NCI-H526 treated with DMSO at 0.1 percent for 48 hours (cell line): ENCODE measurements at regions not wholly inside any gene's neighbourhood (a gene's known extent, or its start where the extent isn't known, plus 50 kb on each side); places are given as distances from the start of the nearest gene placed in this dataset.
A peak's percentile ranks its signal among the peaks of the same experiment; 100 is the strongest.

Experiments used
- DNase-seq: peaks from one replicate; lab custom pipeline; 2025; lab: John Stamatoyannopoulos, UW

DNA sequence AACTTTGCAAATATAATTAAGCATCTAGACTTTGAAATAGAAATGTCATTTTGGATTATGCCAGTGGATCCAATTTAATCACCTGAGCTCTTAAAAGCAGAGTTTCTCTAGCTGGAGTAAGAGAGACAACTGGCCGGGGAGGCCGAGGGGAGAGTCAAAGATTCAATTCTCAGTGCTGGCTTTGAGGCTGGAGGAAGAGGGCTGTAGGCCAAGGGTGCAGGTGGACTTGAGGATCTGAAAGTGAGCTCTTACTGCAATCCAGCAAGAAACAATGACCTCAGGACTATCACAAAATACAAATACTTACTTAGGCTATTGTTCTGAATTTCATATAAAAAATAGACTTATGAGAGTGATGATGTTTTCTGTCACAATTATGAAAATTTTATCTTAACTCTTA, 814.5 kb downstream of the CBLN2 start:
- DNase-seq: no peak

DNA sequence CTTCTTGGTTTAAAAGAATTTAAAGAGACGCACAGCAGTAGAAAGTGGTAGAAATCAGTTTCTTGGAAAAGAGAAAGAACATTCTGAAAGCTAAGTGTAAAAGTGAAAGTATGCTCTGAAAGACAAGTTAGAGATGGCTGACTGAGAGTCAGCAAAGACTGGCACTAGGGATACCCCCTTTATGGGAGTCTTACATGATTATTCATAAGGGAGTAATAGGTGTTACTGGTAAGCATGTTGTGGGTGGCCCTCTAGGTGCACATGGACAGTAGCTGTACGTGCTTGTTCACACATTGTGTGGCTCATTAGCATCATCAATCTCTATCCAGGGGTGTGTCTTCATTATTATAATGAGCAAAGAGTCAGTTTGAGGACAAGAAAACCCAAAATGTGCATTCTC, 816.2 kb downstream of the CBLN2 start:
- DNase-seq: no peak

DNA sequence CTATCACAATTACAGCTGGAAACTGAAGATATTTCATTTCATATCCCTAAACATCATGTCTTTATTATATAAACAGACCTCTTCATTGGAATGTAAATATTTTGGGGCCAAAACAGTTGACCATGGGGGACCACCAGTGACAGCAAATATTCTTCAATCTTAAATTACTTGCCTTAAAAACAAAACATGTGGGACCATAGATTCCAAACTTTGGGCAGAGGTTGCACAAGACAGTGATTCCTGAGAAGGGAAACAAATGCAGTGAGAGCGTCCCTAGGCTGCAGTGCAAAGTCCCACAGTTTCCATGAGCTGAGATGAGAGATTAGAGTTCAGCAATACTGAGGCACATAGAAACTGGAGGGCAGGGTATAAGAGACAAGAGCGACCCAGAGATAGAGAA, 818.9 kb downstream of the CBLN2 start:
- no peak for DNase-seq

GRCh38 chr18:71707985-71708500, 836.1 kb downstream of the CBLN2 start:
- DNase-seq: no peak

DNA sequence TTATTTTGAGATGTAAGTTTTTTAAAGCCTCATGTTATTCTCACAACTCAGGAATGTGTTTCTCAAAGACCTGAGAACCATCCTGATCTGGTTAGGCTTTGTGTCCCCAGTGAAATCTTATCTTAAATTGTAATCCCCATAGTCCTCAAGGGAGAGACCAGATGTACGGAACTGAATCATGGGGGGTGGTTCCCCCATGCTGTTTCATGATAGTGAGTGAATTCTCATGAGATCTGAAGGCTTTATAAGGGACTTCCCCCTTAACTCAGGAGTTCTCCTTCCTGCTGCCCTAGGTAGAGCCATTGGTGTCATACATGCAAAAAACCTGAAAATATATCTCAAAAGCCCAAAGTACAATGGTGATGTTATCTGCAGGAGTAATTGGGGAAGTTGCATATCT, 836.7 kb downstream of the CBLN2 start:
- DNase-seq: no peak

- no peak for DNase-seq
Measured at GRCh38 chr18:71689416-71690160, 854.6 kb downstream of the CBLN2 start.

DNA sequence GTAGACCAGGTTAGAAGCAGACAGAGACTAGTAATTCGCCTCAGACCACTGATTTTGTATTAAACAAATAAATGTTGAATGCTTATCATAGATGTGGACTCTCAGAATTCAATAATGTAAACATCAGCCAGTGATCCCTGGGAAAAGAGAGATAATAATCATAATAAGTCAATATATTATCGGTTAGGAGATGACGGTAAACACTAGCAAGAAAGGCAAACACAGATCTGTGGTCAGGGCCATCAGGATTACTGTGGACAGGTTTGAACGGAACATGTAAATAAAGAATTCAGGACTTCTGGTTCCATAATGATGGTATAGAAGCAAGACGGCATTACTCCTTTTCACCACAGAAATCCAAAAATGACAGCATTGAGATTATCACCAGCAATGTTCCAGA, 861.6 kb downstream of the CBLN2 start:
- DNase-seq: peak; percentile 42

DNA sequence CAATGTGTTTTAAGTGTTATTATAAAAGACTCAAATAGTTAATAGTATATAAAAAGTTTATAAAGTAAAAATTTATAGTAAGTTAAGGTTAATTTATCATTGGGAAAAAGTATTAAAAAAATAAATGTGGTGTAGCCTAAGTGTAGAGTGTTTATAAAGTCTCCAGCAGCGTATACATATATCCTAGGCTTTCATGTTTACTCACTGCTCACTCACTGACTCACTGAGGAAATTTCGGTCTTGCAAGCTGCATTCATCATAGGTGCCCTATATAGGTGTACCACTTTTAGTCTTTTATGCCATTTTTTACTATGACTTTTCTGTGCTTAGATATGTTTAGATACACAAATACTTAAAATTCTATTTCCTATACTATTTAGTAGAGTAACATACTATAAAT, 866.0 kb downstream of the CBLN2 start:
- DNase-seq: no peak

DNA sequence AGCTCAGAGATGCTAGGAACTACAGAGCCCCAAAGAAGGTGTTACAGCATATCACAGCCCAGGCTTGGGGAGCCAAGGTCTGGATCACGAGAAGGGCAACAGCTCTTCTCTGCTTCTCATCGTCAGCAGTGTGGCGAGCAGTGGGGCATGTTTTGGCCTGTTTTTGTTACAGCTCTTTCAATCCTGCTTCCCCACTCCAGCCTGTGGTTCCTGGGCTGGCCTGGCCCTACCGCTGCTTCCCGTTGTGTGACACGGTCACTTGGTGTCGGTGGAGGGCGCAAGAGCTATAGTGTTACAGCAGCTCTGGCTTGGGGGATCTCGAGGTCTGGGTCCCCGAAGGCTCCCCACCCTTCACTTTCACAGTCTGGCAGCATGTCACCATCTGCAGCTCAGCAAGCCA, 870.2 kb downstream of the CBLN2 start:
- DNase-seq: no peak

DNA sequence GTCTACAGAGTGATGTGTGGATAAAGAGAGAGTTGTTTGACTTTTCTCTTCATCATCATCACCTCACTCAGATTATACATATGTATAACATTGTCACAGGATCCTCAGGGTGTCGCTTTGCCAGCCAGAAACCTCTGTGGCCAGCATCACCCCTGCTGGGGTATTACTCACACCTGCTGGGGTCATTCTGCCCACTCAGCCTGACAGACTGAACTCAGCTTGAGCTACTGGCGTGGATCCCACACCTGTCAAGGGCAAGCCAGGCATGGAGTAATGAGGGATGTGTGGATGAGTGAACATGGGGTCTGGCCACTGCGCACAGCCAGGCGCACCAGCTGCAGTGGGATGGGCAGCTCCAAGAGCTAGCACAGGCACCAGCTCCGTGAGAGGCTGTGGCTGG, 870.6 kb downstream of the CBLN2 start:
- no peak for DNase-seq

GRCh38 chr18:71666481-71666880, 877.7 kb downstream of the CBLN2 start:
- DNase-seq: no peak

GRCh38 chr18:71665131-71665530, 879.0 kb downstream of the CBLN2 start:
- DNase-seq: no peak

- DNase-seq: no peak
Measured at GRCh38 chr18:71643822-71644221, 900.3 kb downstream of the CBLN2 start.

- no peak for DNase-seq
Measured at GRCh38 chr18:71630696-71631095, 913.4 kb downstream of the CBLN2 start.

- DNase-seq: no peak
Measured at GRCh38 chr18:71625556-71626090, 918.5 kb downstream of the CBLN2 start.

DNA sequence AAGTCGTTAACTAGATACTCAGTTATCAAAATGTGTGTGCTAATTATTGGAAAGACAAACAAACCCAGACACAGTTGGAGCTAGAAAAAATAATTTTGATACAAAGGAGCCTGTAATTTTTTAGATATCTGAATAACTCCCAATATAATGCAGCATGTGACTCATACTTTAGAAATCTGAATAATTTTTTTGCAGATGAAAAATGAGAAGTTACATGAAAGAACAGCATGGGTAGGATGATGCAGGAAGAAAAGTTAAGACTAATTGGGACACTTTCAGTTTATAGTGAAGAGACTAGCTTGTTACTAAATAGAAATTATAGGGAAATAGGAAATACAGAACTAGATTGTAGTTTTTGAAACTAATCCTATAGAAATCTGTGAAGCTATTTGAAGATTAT, 945.8 kb downstream of the CBLN2 start:
- no peak for DNase-seq

DNA sequence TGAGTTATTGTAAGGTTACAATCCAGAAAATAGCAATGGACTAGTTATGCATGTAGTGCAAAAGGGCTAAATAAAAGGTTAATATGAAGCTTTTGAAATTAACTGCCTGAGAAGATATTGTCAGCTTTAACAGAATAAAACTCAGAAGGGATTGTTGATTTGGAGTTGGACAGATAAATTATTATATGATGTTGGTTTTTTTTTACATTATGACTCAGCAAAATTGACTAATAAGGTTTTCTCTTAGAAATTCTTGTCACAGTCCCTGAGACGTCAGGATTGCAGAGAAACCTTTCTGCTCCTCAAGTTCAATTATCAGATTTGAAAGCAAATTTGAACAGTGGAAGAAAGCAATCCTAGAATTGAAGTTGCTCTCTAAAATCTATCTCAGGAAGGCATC, 946.9 kb downstream of the CBLN2 start:
- no peak for DNase-seq

- DNase-seq: no peak
Measured at GRCh38 chr18:71583252-71583651, 960.9 kb downstream of the CBLN2 start.

DNA sequence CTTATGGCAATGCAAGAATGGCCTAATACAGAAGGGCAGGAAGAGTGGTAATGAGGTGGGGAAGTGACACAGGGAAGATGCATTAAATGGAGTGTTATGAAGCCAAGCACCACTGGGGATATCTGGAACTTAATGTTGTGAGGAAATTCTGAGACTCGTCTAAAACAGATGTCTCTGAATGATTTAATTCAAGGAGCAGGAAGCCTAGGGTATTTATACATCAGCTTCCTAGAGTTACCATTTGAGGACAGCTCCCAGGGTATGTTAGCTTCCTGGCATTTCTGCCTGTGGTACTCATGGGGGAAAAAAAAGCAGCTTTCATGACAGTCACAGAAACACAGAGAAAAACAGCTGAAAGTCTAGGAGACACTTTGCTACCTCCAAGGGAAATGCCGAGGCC, 989.5 kb downstream of the CBLN2 start:
- DNase-seq: no peak

DNA sequence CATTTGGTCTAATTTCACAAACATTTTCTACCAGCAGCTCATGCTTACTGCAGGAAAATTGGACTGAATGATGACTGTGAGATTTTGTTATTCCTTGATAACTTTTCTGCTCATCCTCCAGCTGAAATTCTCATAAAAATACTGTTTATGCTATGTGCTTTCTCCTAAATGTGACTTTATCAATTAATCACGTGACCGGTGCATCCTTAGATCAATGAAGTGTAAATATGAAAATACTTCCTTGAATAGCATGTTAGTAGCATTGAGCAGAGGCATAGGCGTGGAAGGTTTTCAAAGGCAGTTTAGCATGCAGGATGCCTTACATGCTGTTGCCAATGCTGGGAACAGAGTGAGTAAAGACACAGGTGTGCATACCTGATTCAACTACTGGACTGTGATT, 1002.5 kb downstream of the CBLN2 start:
- no peak for DNase-seq

DNA sequence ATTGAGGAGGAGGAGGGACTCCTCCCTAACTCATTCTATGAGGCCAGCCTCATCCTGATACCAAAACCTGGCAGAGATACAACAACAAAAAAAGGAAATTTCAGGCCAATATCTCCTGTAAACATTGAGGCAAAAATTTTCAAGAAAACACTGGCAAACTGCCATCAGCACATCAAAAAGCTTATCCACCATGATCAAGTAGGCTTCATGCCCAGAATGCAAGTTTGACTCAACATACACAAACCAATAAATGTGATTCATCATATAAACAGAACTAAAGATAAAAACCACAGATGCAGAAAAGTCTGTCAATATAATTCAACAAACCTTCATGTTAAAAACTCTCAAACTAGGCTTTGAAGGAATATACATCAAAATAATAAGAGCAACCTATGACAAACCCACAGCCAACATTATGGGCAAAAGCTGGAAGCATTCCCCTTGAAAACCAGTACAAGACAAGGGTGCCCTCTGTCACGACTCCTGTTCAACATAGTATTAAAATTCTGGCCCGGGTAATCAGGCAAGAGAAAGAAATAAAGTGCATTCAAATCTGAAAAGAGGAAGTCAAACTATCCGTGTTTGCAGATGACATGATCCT, 1014.3 kb downstream of the CBLN2 start:
- DNase-seq: no peak

DNA sequence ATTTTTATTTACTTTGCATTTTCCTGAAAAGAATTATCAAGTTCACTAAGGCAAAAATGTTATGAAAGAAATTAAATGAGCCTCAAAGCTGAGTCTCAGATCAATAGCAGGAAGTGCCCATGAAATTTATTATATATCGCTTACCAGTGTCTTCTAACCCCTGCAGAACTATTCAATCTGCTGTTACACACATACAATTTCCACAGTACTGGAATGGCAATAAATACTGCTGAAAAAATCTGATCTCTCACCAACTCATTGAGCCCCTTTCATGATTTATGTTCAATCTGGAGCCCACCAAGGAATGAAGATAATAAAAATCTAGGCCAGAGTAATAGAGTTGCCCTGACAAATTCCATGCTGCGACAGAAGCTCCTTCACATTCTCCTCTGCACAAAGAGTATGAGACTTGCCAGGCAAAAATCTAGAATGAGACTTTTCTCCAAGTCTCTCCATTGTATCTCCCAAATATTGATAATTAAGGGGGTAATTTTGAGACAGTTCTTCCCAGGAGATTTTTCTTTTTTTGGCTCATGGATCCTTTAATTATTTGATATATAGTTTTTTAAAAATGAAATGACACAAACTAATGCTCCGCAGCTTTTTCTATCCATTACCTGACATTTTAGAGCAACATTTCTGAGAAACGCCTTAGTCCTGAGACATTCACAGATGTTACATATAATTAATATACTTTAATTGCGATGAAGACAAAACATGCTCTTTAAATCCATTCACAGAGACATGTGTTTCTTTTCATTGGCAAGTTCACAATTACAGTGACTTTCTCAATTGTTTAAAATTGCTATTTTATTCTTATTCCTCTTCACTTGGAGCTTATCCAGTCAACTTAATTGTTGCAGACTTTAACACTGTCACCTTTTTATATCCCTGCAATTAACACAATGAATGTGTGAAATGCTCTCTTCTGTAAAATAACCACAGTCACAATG, 1020.4 kb downstream of the CBLN2 start:
- no peak for DNase-seq
